Muscle layer of duodenum (tissue), 2 donors: ENCODE measurements at regions not wholly inside any gene's neighbourhood (a gene's known extent, or its start where the extent isn't known, plus 50 kb on each side); places are given as distances from the start of the nearest gene placed in this dataset.

Experiments
- H3K27ac ChIP-seq: one replicate; pipeline ENCODE4 v1.7.0; 2013; ENCODE audit warnings: mild to moderate bottlenecking, low read length
- H3K27me3 ChIP-seq: one replicate; pipeline ENCODE4 v1.7.0; 2013; ENCODE audit warnings: low read depth, mild to moderate bottlenecking, control low read depth, low read length
- H3K36me3 ChIP-seq, 2 donors: one replicate each; pipeline ENCODE4 v1.7.0; 2013; ENCODE audit warnings: low read length in 2 of 2, control low read depth in 1 of 2, mild to moderate bottlenecking in 1 of 2; ENCODE audit not compliant: insufficient read depth in 2 of 2, control insufficient read depth in 1 of 2
- H3K4me1 ChIP-seq, 2 donors: one replicate each; pipeline ENCODE4 v1.7.0; 2013; ENCODE audit warnings: low read length in 2 of 2, mild to moderate bottlenecking in 2 of 2, control low read depth in 1 of 2, moderate library complexity in 1 of 2; ENCODE audit not compliant: insufficient read depth in 2 of 2, control insufficient read depth in 1 of 2
- H3K4me3 ChIP-seq, 2 donors: one replicate each; pipeline ENCODE4 v1.7.0; 2013; ENCODE audit warnings: low read length in 2 of 2, low read depth in 1 of 2, mild to moderate bottlenecking in 1 of 2
- H3K9me3 ChIP-seq, 2 donors: one replicate each; pipeline ENCODE4 v1.7.0; 2013; ENCODE audit warnings: low read length in 2 of 2, control low read depth in 1 of 2, mild to moderate bottlenecking in 1 of 2; ENCODE audit not compliant: control insufficient read depth in 1 of 2
- donor health status: healthy.

GRCh38 chr10:118481871-118482270 lies 113.6 kb downstream of the PRLHR start:
- H3K27me3 ChIP-seq = no peaks in the 10 kb centered on the region
- no peak overlapping the region for H3K27ac ChIP-seq
- no peaks in the 10 kb centered on the region for H3K9me3 ChIP-seq
- no peak overlapping the region for H3K4me3 ChIP-seq
- H3K4me1 ChIP-seq = no peaks in the 10 kb centered on the region
- no peaks in the 10 kb centered on the region for H3K36me3 ChIP-seq

GRCh38 chr10:118475214-118475613 lies 120.2 kb downstream of the PRLHR start:
- H3K27ac ChIP-seq = no peak overlapping the region
- no peaks in the 10 kb centered on the region for H3K4me1 ChIP-seq
- no peak overlapping the region for H3K4me3 ChIP-seq
- H3K9me3 ChIP-seq = peaks cover 0 to 9% of the 10 kb centered on the region in 2 donors
- no peaks in the 10 kb centered on the region for H3K27me3 ChIP-seq
- no peaks in the 10 kb centered on the region for H3K36me3 ChIP-seq

- Histone ChIP-seq H3K27me3 (no peaks in the 10 kb centered on the region), H3K36me3 (no peaks in the 10 kb centered on the region), H3K9me3 (peaks cover 0 to 9% of the 10 kb centered on the region in 2 donors), H3K27ac (no peak overlapping the region), H3K4me3 (no peak overlapping the region), H3K4me1 (no peaks in the 10 kb centered on the region)
These were observed 121.3 kb downstream of the PRLHR start for GRCh38 chr10:118474111-118474510.

GRCh38 chr10:118473305-118473960 lies 122.0 kb downstream of the PRLHR start:
- no peaks in the 10 kb centered on the region for H3K27me3 ChIP-seq
- H3K4me1 ChIP-seq = no peaks in the 10 kb centered on the region
- no peaks in the 10 kb centered on the region for H3K36me3 ChIP-seq
- H3K27ac ChIP-seq = no peak overlapping the region
- peaks cover 0 to 9% of the 10 kb centered on the region in 2 donors for H3K9me3 ChIP-seq
- no peak overlapping the region for H3K4me3 ChIP-seq

- Histone ChIP-seq H3K4me3 (no peak overlapping the region), H3K27me3 (no peaks in the 10 kb centered on the region), H3K27ac (no peak overlapping the region), H3K36me3 (no peaks in the 10 kb centered on the region), H3K4me1 (no peaks in the 10 kb centered on the region), H3K9me3 (peaks cover 0 to 9% of the 10 kb centered on the region in 2 donors)
These were observed 122.8 kb downstream of the PRLHR start for GRCh38 chr10:118472415-118473304.

GRCh38 chr10:118471863-118472262 lies 123.6 kb downstream of the PRLHR start:
- Histone ChIP-seq H3K4me3 (no peak overlapping the region), H3K4me1 (no peaks in the 10 kb centered on the region), H3K27me3 (no peaks in the 10 kb centered on the region), H3K9me3 (peaks cover 0 to 9% of the 10 kb centered on the region in 2 donors), H3K36me3 (no peaks in the 10 kb centered on the region), H3K27ac (no peak overlapping the region)

GRCh38 chr10:118470470-118470869 lies 125.0 kb downstream of the PRLHR start:
- H3K36me3 ChIP-seq = no peaks in the 10 kb centered on the region
- no peak overlapping the region for H3K4me3 ChIP-seq
- H3K4me1 ChIP-seq = no peaks in the 10 kb centered on the region
- H3K9me3 ChIP-seq = peaks cover 0 to 9% of the 10 kb centered on the region in 2 donors
- H3K27ac ChIP-seq = no peak overlapping the region
- no peaks in the 10 kb centered on the region for H3K27me3 ChIP-seq

- Histone ChIP-seq H3K9me3 (peaks cover 0 to 7% of the 10 kb centered on the region in 2 donors), H3K27ac (no peak overlapping the region), H3K4me1 (no peaks in the 10 kb centered on the region), H3K27me3 (no peaks in the 10 kb centered on the region), H3K36me3 (no peaks in the 10 kb centered on the region), H3K4me3 (no peak overlapping the region)
These were observed 125.1 kb upstream of the FAM204A start for GRCh38 chr10:118467200-118467599.

GRCh38 chr10:118465300-118465874 lies 123.3 kb upstream of the FAM204A start:
- no peaks in the 10 kb centered on the region for H3K27me3 ChIP-seq

GRCh38 chr10:118463740-118464139 lies 121.6 kb upstream of the FAM204A start:
- H3K4me3 ChIP-seq = no peak overlapping the region

More at GRCh38 chr10:118465300-118465874, 123.3 kb upstream of the FAM204A start:
- Histone ChIP-seq H3K36me3 (no peaks in the 10 kb centered on the region), H3K27ac (no peak overlapping the region), H3K4me3 (no peak overlapping the region), H3K4me1 (no peaks in the 10 kb centered on the region), H3K9me3 (no peaks in the 10 kb centered on the region)

GRCh38 chr10:118462401-118462800 lies 120.3 kb upstream of the FAM204A start:
- Histone ChIP-seq H3K4me3 (no peak overlapping the region), H3K27ac (no peak overlapping the region), H3K36me3 (no peaks in the 10 kb centered on the region), H3K27me3 (no peaks in the 10 kb centered on the region), H3K9me3 (no peaks in the 10 kb centered on the region), H3K4me1 (no peaks in the 10 kb centered on the region)

More at GRCh38 chr10:118463740-118464139, 121.6 kb upstream of the FAM204A start:
- Histone ChIP-seq H3K27me3 (no peaks in the 10 kb centered on the region), H3K36me3 (no peaks in the 10 kb centered on the region), H3K9me3 (no peaks in the 10 kb centered on the region), H3K4me1 (no peaks in the 10 kb centered on the region), H3K27ac (no peak overlapping the region)
